ENCODE measurements at regions not wholly inside any gene's neighbourhood (a gene's known extent, or its start where the extent isn't known, plus 50 kb on each side); places are given as distances from the start of the nearest gene placed in this dataset.

DNA sequence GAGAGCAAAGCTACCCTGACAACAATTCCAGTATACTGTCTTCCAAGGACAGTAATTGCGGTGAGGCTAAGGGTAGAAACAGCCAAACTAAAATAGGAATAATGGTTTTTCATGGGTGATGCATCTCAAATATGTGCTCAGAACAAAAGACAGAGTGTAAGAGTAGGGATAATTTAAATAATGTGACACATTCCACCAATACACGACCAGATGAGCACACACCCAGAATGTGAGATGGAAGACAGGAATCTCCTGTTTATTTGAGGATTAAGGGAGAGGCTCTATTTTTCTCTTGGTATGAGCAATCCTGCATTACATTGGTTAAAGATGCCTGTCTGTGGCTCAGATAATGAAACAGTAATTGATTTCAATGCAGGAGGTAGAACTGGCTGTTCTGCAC lies 292.9 kb upstream of the ZFP64 start:
- H3K27me3 ChIP-seq (ENCODE audit: control insufficient read depth in 1 of 2, insufficient read depth in 2 of 2, low read length in 2 of 2) = no peaks in the 10 kb centered on the region
- ATAC-seq (no peak), FAIRE-seq (no peak), DNase-seq (ENCODE audit: low spot score) (no peak)
- intact Hi-C loops (cut with micrococcal nuclease; ENCODE audit: unreplicated experiment) (no loop called here), in situ Hi-C loops (cut with HindIII; ENCODE audit: extremely low pct_ligation_motif_present, low pct_unique_long_range_greater_than_20kb) (no loop called here)
- H2AFZ ChIP-seq (ENCODE audit: low read length) = no peak overlapping the region
- H3K9me3 ChIP-seq (ENCODE audit: low read length) = peaks cover 9% of the 10 kb centered on the region; the same call in 1 of the 2 replicates
- no peaks in the 10 kb centered on the region for H4K20me1 ChIP-seq (ENCODE audit: insufficient read depth, low read length)
- no peak overlapping the region for H3K4me3 ChIP-seq (replicated peaks in 1 of 3; ENCODE audit: insufficient read depth in 1 of 3, low read depth in 2 of 3, low read length in 3 of 3)
- CTCF ChIA-PET (ENCODE audit: low intra/inter-chr PET ratio, low total read pairs) = no interaction called here
- 33% methylated on average over 2 of the region's 2 CpGs for WGBS (ENCODE audit: low lambda C conversion rate)
- no peaks in the 10 kb centered on the region for H3K79me2 ChIP-seq (ENCODE audit: insufficient read depth, low read length)
- no TSS peak for BruUV-seq (replicated peaks)
- no peak overlapping the region for H3K4me2 ChIP-seq (ENCODE audit: low read depth, low read length)
- no peaks in the 10 kb centered on the region for H3K36me3 ChIP-seq (replicated peaks in 1 of 2; ENCODE audit: control insufficient read depth in 1 of 2, insufficient read depth in 2 of 2, low read length in 2 of 2)
- H3K9ac ChIP-seq (ENCODE audit: insufficient read depth, low read depth, low read length) = no peak overlapping the region
- TF ChIP-seq ZNF629 (CRISPR knock-in tag; conservative IDR thresholded peaks at IDR 0.05) (no peak), ZFP37 (CRISPR knock-in tag; IDR thresholded peaks at IDR 0.05; ENCODE audit: borderline replicate concordance) (no peak), HMGXB3 (CRISPR knock-in tag; IDR thresholded peaks at IDR 0.05; ENCODE audit: borderline replicate concordance) (no peak), ZNF747 (CRISPR knock-in tag; IDR thresholded peaks at IDR 0.05; ENCODE audit: borderline replicate concordance) (no peak), HNF4G (IDR thresholded peaks at IDR 0.05; ENCODE audit: borderline replicate concordance, low read depth, low read length) (no peak), HNF4G (CRISPR knock-in tag; IDR thresholded peaks at IDR 0.05; ENCODE audit: borderline replicate concordance, low read depth) (no peak), ZNF501 (CRISPR knock-in tag; IDR thresholded peaks at IDR 0.05) (no peak), ZBTB42 (CRISPR knock-in tag; IDR thresholded peaks at IDR 0.05) (no peak), AGO1 (IDR thresholded peaks at IDR 0.05; ENCODE audit: low read depth, low read length, poor library complexity, severe bottlenecking) (no peak), AGO2 (optimal IDR thresholded peaks at IDR 0.05; ENCODE audit: low read depth, low read length) (no peak), ZNF33B (CRISPR knock-in tag; IDR thresholded peaks at IDR 0.05) (no peak), ZNF260 (CRISPR knock-in tag; IDR thresholded peaks at IDR 0.05; ENCODE audit: borderline replicate concordance, low read depth) (no peak), MAFK (conservative IDR thresholded peaks at IDR 0.05 in 1 of 2, IDR thresholded peaks at IDR 0.05 in 1 of 2; ENCODE audit: low read length in 2 of 2) (no peak), KMT2A (CRISPR knock-in tag; IDR thresholded peaks at IDR 0.05) (no peak), SALL1 (CRISPR knock-in tag; IDR thresholded peaks at IDR 0.05) (no peak), STAG1 (CRISPR knock-in tag; IDR thresholded peaks at IDR 0.05) (no peak), TERF1 (CRISPR knock-in tag; IDR thresholded peaks at IDR 0.05) (no peak), EZH2 (conservative IDR thresholded peaks at IDR 0.05; ENCODE audit: low read depth, low read length) (no peak), IRF2 (CRISPR knock-in tag; IDR thresholded peaks at IDR 0.05) (no peak)
- TF ChIP-seq, protein P1, sequence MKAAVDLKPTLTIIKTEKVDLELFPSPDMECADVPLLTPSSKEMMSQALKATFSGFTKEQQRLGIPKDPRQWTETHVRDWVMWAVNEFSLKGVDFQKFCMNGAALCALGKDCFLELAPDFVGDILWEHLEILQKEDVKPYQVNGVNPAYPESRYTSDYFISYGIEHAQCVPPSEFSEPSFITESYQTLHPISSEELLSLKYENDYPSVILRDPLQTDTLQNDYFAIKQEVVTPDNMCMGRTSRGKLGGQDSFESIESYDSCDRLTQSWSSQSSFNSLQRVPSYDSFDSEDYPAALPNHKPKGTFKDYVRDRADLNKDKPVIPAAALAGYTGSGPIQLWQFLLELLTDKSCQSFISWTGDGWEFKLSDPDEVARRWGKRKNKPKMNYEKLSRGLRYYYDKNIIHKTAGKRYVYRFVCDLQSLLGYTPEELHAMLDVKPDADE (CRISPR knock-in tag; IDR thresholded peaks at IDR 0.05) = no peak
- TF ChIP-seq, protein P2, sequence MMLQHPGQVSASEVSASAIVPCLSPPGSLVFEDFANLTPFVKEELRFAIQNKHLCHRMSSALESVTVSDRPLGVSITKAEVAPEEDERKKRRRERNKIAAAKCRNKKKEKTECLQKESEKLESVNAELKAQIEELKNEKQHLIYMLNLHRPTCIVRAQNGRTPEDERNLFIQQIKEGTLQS (CRISPR knock-in tag; IDR thresholded peaks at IDR 0.05) = no peak
- H3K27ac ChIP-seq (ENCODE audit: extremely low read length, insufficient read depth, low read length) = no peak overlapping the region
- POLR2A ChIA-PET = no interaction called here
- no peaks in the 10 kb centered on the region for H3K4me1 ChIP-seq (ENCODE audit: insufficient read depth, low read length)
